ENCODE measurements at regions not wholly inside any gene's neighbourhood (a gene's known extent, or its start where the extent isn't known, plus 50 kb on each side); places are given as distances from the start of the nearest gene placed in this dataset.

GRCh38 chr7:125375942-125376341 is 446.3 kb upstream of the POT1 start:
- TF ChIP-seq ZFP3 (CRISPR knock-in tag; IDR thresholded peaks at IDR 0.05) = no peak
- no peak for TF ChIP-seq SNAI2 (CRISPR knock-in tag; IDR thresholded peaks at IDR 0.05)
- TF ChIP-seq ZFP30 (CRISPR knock-in tag; IDR thresholded peaks at IDR 0.05) = no peak
